CD14-positive monocyte (primary cell): ENCODE measurements at regions not wholly inside any gene's neighbourhood (a gene's known extent, or its start where the extent isn't known, plus 50 kb on each side); places are given as distances from the start of the nearest gene placed in this dataset.

Source experiments
- DNase-seq, 3 donors: peaks; one replicate each; pipeline ENCODE4 v3.0.0-alpha.2; 2011 to 2022
- H2AFZ ChIP-seq: 2 replicates; pipeline ENCODE4 v1.6.0; 2012; ENCODE audit warnings: mild to moderate bottlenecking, low read depth, low read length, inconsistent platforms; ENCODE audit not compliant: insufficient read depth, poor library complexity, severe bottlenecking
- H3K27ac ChIP-seq, 2 donors: 1 replicate in 1 of 2; 2 replicates in 1 of 2; pipeline ENCODE4 v1.5.1; 2012 to 2013; ENCODE audit warnings: low read length in 2 of 2, control low read depth in 1 of 2, inconsistent platforms in 1 of 2, low read depth in 1 of 2, mild to moderate bottlenecking in 1 of 2
- H3K27me3 ChIP-seq, 2 donors: one replicate each; pipeline versions ENCODE4 v1.6.0 to v1.6.1; 2011 to 2013; ENCODE audit warnings: low read length in 2 of 2; ENCODE audit not compliant: control insufficient read depth in 2 of 2, insufficient read depth in 2 of 2
- H3K36me3 ChIP-seq, 2 donors: replicated peaks in 1 of 2; 1 replicate in 1 of 2; 2 replicates in 1 of 2; pipeline versions ENCODE4 v1.5.1 to v1.6.1; 2012 to 2013; ENCODE audit warnings: low read length in 2 of 2, control low read depth in 1 of 2, inconsistent platforms in 1 of 2, mild to moderate bottlenecking in 1 of 2; ENCODE audit not compliant: insufficient read depth in 2 of 2, control insufficient read depth in 1 of 2
- H3K4me1 ChIP-seq, 2 donors: 1 replicate in 1 of 2; 2 replicates in 1 of 2; pipeline versions ENCODE4 v1.5.1 to v1.6.1; 2012 to 2013; ENCODE audit warnings: low read length in 2 of 2, control low read depth in 1 of 2, inconsistent platforms in 1 of 2, mild to moderate bottlenecking in 1 of 2, moderate library complexity in 1 of 2; ENCODE audit not compliant: insufficient read depth in 2 of 2, control insufficient read depth in 1 of 2
- H3K4me2 ChIP-seq: replicated peaks from 2 replicates; pipeline ENCODE3; 2012; ENCODE audit warnings: low read length, moderate library complexity, mild to moderate bottlenecking; ENCODE audit not compliant: poor library complexity, severe bottlenecking; ENCODE audit errors: extremely low read depth
- H3K4me3 ChIP-seq, 3 experiments: fragments of 200-600 bp in 1 of 3; sonication (generic) in 1 of 3; replicated peaks in 1 of 3; 1 replicate in 2 of 3; 2 replicates in 1 of 3; pipeline ENCODE4 v1.5.1; 2011 to 2013; ENCODE audit warnings: low read length in 3 of 3, mild to moderate bottlenecking in 3 of 3, control low read depth in 2 of 3, low read depth in 2 of 3, inconsistent platforms in 1 of 3, moderate library complexity in 1 of 3
- H3K79me2 ChIP-seq: 2 replicates; pipeline ENCODE4 v1.6.0; 2012; ENCODE audit warnings: mild to moderate bottlenecking, control low read depth, inconsistent platforms, low read length, moderate library complexity; ENCODE audit not compliant: insufficient read depth
- H3K9ac ChIP-seq: 2 replicates; pipeline ENCODE4 v1.6.0; 2017; ENCODE audit warnings: low read length, mild to moderate bottlenecking; ENCODE audit not compliant: insufficient read depth, poor library complexity, severe bottlenecking
- H3K9me3 ChIP-seq, 2 donors: replicated peaks in 1 of 2; 1 replicate in 1 of 2; 2 replicates in 1 of 2; pipeline versions ENCODE4 v1.5.1 to v1.6.1; 2012 to 2013; ENCODE audit warnings: low read length in 2 of 2, control low read depth in 1 of 2; ENCODE audit not compliant: control insufficient read depth in 1 of 2, insufficient read depth in 1 of 2
- H4K20me1 ChIP-seq: 2 replicates; pipeline ENCODE4 v1.6.0; 2012; ENCODE audit warnings: mild to moderate bottlenecking, low read length, control low read depth, moderate library complexity; ENCODE audit not compliant: insufficient read depth
- H3K27ac Mint-ChIP-seq, 7 donors: one replicate each; pipeline ENCODE4 v1.8.0; 2020; ENCODE audit warnings: mild to moderate bottlenecking in 7 of 7, mixed read lengths in 7 of 7, moderate library complexity in 6 of 7, inconsistent platforms in 2 of 7
- H3K27me3 Mint-ChIP-seq, 3 donors: one replicate each; pipeline ENCODE4 v1.8.0; 2021 to 2022; ENCODE audit warnings: low read depth in 3 of 3, mild to moderate bottlenecking in 3 of 3, mixed read lengths in 3 of 3, moderate library complexity in 3 of 3, inconsistent platforms in 1 of 3
- H3K36me3 Mint-ChIP-seq, 2 donors: one replicate each; pipeline ENCODE4 v1.8.0; 2020; ENCODE audit warnings: mixed read lengths in 2 of 2, inconsistent platforms in 1 of 2, mild to moderate bottlenecking in 1 of 2
- H3K4me1 Mint-ChIP-seq: one replicate; pipeline ENCODE4 v1.8.0; 2020; ENCODE audit warnings: mild to moderate bottlenecking, mixed read lengths
- H3K4me3 Mint-ChIP-seq, 2 donors: one replicate each; pipeline ENCODE4 v1.8.0; 2020; ENCODE audit warnings: mild to moderate bottlenecking in 2 of 2, mixed read lengths in 2 of 2, moderate library complexity in 1 of 2
- H3K9me3 Mint-ChIP-seq, 7 donors: one replicate each; pipeline ENCODE4 v1.8.0; 2020 to 2022; ENCODE audit warnings: mixed read lengths in 7 of 7, mild to moderate bottlenecking in 6 of 7, moderate library complexity in 6 of 7, inconsistent platforms in 2 of 7
- WGBS: methylation state at CpG from one replicate; pipeline ENCODE4 v1.1.5; 2013; ENCODE audit warnings: missing lambda C conversion rate; ENCODE audit not compliant: insufficient coverage; 5-methylcytosine and 5-hydroxymethylcytosine counted together
- intact Hi-C, 2 donors: fragments of 100-400 bp; cut with micrococcal nuclease; formaldehyde crosslinking; loops; one replicate each; pipeline versions ENCODE4 v1.15.0 to v1.15.1; 2023
- TF ChIP-seq, protein P1 (sequence below): fragments of 200-600 bp; IDR thresholded peaks from one replicate; pipeline ENCODE4 v1.8.0; 2022; ENCODE audit warnings: antibody characterized with exemption, mild to moderate bottlenecking

DNA sequence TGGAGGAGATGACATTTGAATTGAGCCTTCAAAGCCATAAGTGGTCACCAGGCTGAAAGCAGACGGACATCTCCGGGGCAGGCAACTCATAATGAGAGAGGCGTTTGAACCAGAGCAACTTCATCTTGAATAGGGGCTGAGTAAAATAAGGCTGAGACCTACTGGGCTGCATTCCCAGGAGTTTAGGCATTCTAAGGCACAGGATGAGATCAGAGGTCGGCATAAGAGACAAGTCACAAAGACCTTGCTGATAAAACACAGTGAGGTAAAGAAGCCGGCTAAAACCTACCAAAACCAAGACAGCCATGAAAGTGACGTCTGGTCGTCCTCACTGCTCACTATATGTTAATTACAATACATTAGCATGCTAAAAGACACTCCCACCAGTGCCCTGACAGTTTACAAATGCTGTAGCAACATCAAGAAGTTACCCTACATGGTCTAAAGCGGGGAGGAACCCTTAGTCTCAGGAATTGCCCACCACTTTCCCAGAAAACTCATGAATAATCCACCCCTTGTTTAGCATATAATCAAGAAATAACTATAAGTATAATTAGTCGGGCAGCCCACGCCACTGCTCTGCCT is 194.7 kb upstream of the SOX4 start:
- H3K36me3 Mint-ChIP-seq, result no peaks in the 10 kb centered on the region
- intact Hi-C loops, result no loop called here

DNA sequence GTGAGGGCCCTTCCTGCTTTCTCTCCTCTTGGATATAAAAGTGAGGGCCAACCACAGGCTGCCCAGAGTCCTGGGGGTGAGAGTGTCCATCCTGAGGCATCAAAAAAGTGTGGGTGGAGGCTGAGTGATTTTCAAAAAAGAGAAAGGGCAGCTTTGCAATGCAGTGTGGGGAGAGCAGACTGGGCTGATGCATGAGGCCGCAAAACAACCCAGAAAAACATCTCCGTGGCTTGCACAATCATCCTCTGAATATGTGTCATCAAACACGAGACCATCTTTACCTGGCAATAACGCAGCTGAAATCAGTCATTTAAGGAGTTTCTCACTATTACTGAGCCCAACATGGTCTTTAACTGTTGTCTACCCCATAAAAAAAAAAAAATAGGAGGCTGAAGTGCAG is 191.2 kb upstream of the SOX4 start:
- no peak for DNase-seq
- no peak overlapping the region for H3K4me3 Mint-ChIP-seq
- Histone ChIP-seq H2AFZ (no peak overlapping the region), H3K4me1 (peaks cover 0 to 2% of the 10 kb centered on the region in 2 donors), H3K36me3 (no peaks in the 10 kb centered on the region), H3K79me2 (no peaks in the 10 kb centered on the region), H3K4me3 (no peak overlapping the region), H4K20me1 (no peaks in the 10 kb centered on the region), H3K9ac (no peak overlapping the region), H3K27me3 (no peaks in the 10 kb centered on the region), H3K27ac (no peak overlapping the region), H3K4me2 (no peak overlapping the region), H3K9me3 (no peaks in the 10 kb centered on the region)
- H3K9me3 Mint-ChIP-seq, result peaks cover 0 to 5% (median 0%) of the 10 kb centered on the region in 7 donors
- no peaks in the 10 kb centered on the region for H3K36me3 Mint-ChIP-seq
- H3K27me3 Mint-ChIP-seq, result peaks cover 0 to 6% (median 4%) of the 10 kb centered on the region in 3 donors
- peaks cover 14% of the 10 kb centered on the region for H3K4me1 Mint-ChIP-seq
- TF ChIP-seq, protein P1, sequence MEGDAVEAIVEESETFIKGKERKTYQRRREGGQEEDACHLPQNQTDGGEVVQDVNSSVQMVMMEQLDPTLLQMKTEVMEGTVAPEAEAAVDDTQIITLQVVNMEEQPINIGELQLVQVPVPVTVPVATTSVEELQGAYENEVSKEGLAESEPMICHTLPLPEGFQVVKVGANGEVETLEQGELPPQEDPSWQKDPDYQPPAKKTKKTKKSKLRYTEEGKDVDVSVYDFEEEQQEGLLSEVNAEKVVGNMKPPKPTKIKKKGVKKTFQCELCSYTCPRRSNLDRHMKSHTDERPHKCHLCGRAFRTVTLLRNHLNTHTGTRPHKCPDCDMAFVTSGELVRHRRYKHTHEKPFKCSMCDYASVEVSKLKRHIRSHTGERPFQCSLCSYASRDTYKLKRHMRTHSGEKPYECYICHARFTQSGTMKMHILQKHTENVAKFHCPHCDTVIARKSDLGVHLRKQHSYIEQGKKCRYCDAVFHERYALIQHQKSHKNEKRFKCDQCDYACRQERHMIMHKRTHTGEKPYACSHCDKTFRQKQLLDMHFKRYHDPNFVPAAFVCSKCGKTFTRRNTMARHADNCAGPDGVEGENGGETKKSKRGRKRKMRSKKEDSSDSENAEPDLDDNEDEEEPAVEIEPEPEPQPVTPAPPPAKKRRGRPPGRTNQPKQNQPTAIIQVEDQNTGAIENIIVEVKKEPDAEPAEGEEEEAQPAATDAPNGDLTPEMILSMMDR, result no peak
- no peak overlapping the region for H3K27ac Mint-ChIP-seq
- intact Hi-C loops, result no loop called here
- 51% methylated on average over 2 of the region's 4 CpGs for WGBS

More for the DNA sequence above, 194.7 kb upstream of the SOX4 start:
- Mint-ChIP-seq H3K27ac (no peak overlapping the region), H3K27me3 (peaks cover 0 to 4% (median 2%) of the 10 kb centered on the region in 3 donors), H3K9me3 (peaks cover 0 to 4% (median 0%) of the 10 kb centered on the region in 7 donors), H3K4me1 (peaks cover 4% of the 10 kb centered on the region), H3K4me3 (no peak overlapping the region)
- H3K36me3 ChIP-seq, result no peaks in the 10 kb centered on the region
- H3K4me2 ChIP-seq, result no peak overlapping the region
- no peaks in the 10 kb centered on the region for H3K9me3 ChIP-seq
- no peaks in the 10 kb centered on the region for H3K79me2 ChIP-seq
- no peaks in the 10 kb centered on the region for H4K20me1 ChIP-seq
- DNase-seq, result no peak
- no peak overlapping the region for H3K9ac ChIP-seq
- TF ChIP-seq, protein P1, result no peak
- WGBS, result 96% methylated on average over 6 of the region's 10 CpGs
- no peak overlapping the region for H2AFZ ChIP-seq
- H3K4me3 ChIP-seq, result no peak overlapping the region
- H3K27me3 ChIP-seq, result no peaks in the 10 kb centered on the region
- H3K4me1 ChIP-seq, result no peaks in the 10 kb centered on the region
- H3K27ac ChIP-seq, result no peak overlapping the region
